ENCODE measurements at regions not wholly inside any gene's neighbourhood (a gene's known extent, or its start where the extent isn't known, plus 50 kb on each side); places are given as distances from the start of the nearest gene placed in this dataset.

DNA sequence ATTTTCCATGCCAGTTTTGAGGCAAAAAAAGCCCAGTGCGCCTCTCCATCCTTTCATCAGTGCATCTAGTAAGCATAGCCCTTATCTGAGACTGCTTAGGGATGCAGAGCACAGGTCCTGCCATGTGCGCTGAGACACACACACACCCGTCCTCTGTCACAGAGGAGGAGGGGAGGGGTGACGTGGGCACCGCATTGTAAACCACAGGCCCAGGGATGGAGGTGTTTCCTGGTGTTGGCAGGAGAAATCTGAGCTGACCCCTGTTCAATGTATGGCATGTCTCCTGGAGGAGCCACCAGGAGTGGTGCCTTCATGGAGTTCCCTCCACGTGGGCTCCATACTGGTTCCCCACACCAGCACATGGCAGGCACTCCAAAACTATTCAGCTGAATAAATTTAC, 65.8 kb upstream of the HELT start (continued):
- TF ChIP-seq, protein P1, sequence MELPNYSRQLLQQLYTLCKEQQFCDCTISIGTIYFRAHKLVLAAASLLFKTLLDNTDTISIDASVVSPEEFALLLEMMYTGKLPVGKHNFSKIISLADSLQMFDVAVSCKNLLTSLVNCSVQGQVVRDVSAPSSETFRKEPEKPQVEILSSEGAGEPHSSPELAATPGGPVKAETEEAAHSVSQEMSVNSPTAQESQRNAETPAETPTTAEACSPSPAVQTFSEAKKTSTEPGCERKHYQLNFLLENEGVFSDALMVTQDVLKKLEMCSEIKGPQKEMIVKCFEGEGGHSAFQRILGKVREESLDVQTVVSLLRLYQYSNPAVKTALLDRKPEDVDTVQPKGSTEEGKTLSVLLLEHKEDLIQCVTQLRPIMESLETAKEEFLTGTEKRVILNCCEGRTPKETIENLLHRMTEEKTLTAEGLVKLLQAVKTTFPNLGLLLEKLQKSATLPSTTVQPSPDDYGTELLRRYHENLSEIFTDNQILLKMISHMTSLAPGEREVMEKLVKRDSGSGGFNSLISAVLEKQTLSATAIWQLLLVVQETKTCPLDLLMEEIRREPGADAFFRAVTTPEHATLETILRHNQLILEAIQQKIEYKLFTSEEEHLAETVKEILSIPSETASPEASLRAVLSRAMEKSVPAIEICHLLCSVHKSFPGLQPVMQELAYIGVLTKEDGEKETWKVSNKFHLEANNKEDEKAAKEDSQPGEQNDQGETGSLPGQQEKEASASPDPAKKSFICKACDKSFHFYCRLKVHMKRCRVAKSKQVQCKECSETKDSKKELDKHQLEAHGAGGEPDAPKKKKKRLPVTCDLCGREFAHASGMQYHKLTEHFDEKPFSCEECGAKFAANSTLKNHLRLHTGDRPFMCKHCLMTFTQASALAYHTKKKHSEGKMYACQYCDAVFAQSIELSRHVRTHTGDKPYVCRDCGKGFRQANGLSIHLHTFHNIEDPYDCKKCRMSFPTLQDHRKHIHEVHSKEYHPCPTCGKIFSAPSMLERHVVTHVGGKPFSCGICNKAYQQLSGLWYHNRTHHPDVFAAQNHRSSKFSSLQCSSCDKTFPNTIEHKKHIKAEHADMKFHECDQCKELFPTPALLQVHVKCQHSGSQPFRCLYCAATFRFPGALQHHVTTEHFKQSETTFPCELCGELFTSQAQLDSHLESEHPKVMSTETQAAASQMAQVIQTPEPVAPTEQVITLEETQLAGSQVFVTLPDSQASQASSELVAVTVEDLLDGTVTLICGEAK (IDR thresholded peaks at IDR 0.05; ENCODE audit: borderline replicate concordance) = no peak
- TF ChIP-seq, protein P2, sequence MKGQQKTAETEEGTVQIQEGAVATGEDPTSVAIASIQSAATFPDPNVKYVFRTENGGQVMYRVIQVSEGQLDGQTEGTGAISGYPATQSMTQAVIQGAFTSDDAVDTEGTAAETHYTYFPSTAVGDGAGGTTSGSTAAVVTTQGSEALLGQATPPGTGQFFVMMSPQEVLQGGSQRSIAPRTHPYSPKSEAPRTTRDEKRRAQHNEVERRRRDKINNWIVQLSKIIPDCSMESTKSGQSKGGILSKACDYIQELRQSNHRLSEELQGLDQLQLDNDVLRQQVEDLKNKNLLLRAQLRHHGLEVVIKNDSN (IDR thresholded peaks at IDR 0.05; ENCODE audit: borderline replicate concordance, extremely low read length, insufficient read depth, low read depth, low read length) = no peak
- TF ChIP-seq, protein P3, sequence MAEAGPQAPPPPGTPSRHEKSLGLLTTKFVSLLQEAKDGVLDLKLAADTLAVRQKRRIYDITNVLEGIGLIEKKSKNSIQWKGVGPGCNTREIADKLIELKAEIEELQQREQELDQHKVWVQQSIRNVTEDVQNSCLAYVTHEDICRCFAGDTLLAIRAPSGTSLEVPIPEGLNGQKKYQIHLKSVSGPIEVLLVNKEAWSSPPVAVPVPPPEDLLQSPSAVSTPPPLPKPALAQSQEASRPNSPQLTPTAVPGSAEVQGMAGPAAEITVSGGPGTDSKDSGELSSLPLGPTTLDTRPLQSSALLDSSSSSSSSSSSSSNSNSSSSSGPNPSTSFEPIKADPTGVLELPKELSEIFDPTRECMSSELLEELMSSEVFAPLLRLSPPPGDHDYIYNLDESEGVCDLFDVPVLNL (IDR thresholded peaks at IDR 0.05; ENCODE audit: low read depth, low read length) = no peak
- TF ChIP-seq MXI1 (IDR thresholded peaks at IDR 0.05; ENCODE audit: low read depth, low read length) = no peak
- TF ChIP-seq, protein P4, sequence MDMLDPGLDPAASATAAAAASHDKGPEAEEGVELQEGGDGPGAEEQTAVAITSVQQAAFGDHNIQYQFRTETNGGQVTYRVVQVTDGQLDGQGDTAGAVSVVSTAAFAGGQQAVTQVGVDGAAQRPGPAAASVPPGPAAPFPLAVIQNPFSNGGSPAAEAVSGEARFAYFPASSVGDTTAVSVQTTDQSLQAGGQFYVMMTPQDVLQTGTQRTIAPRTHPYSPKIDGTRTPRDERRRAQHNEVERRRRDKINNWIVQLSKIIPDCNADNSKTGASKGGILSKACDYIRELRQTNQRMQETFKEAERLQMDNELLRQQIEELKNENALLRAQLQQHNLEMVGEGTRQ (IDR thresholded peaks at IDR 0.05; ENCODE audit: borderline replicate concordance, low read depth, low read length) = no peak
- no peak for TF ChIP-seq STAT3 (IDR thresholded peaks at IDR 0.05; ENCODE audit: low read depth, low read length)
- no peak for TF ChIP-seq NFXL1 (IDR thresholded peaks at IDR 0.05; ENCODE audit: borderline replicate concordance)
